SIG-M5 treated with dmso at 0.1 percent for 504 hours (cell line): ENCODE measurements at regions not wholly inside any gene's neighbourhood (a gene's known extent, or its start where the extent isn't known, plus 50 kb on each side); places are given as distances from the start of the nearest gene placed in this dataset.
"Not testable (repeated sequence)": the region's sequence is repeated elsewhere in the genome, so short reads cannot be mapped to it uniquely, and the experiment has no call there.

Source experiments
- DNase-seq: peaks from one replicate; lab custom pipeline; 2025; ENCODE audit not compliant: unreplicated experiment; lab: John Stamatoyannopoulos, UW

DNA sequence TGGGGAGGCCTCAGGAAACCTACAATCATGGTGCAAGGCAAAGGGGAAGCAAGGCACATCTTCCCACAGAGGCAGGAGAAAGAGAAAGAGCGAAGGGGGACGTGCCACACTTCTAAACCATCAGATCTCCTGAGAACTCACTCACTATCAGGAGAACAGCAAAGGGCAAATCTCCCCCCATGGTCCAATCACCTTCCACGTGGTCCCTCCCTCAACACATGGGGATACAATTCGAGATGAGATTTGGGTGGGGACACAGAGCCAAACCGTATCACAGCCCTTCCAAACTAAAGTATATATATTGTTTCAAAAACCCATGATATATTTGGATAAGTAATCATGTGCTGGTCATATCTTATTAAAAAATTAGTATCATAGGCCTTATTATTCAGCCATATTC, 437.6 kb downstream of the KCNJ18 start:
- not testable (repeated sequence) for DNase-seq

DNA sequence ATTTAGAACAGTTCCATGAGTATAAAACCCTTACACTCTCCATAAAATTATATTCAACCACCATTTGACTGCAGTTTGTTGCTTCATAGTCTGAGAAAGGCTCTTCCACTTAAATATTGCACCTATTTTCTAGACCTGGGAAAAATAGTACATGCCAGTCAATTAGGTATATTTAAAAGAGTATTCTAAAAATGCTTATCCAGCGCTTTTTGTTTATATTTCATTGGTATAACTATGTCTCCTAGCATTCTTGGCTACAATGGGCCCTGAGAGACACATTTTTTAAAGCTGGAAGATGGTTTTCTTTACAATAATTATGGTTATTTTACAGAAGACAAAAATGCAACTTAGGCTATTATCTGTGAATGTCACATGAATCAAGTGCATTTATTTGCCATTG, 439.4 kb downstream of the KCNJ18 start:
- DNase-seq, result no peak

DNA sequence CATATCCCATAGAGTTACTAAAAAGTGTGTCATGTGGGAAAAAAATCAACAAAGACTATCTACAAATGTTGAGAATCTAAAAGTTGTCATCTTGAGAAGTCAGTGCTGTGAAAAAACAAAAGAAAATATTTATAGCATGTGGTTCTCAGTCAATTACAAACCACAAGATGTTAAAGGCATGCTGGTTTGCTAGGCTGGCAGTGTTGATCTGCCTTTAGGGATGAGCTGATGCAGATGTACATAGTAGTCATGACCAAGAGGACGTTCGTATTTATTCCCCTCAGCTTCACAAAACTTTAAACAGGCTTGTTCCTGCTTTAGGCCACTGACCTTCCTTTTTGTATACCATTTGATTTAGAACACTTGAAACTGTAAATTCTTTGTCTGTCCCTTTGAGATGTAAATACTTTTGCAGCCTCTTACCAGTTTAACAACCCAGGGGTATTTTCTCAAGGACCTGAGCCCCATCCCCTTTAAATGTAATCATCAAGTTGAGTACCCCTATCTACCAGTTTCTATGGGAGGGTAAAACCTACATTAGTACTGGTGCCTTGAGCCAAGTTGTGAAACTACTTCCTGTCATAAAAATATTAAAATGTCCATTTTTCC, 446.6 kb downstream of the KCNJ18 start:
- no peak for DNase-seq

DNA sequence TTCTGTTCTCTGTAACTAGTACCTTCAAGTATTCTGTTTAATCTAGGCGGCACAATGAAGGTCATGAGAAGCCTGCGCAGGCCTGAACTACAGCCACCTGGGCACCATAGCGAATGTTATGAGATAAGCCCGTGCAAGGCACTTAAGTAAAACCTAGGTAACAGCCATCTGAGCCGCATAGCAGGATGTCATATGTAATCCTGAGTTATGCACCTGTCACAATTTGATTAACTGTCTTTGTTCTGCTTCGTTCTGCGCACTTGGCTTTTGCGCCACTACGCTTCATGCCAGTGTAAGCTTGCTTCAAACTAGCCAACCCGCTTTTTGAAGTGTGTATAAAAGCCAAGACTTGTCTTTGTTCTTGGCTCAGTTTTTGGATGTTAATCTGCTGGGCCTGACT, 449.8 kb downstream of the KCNJ18 start:
- no peak for DNase-seq

DNA sequence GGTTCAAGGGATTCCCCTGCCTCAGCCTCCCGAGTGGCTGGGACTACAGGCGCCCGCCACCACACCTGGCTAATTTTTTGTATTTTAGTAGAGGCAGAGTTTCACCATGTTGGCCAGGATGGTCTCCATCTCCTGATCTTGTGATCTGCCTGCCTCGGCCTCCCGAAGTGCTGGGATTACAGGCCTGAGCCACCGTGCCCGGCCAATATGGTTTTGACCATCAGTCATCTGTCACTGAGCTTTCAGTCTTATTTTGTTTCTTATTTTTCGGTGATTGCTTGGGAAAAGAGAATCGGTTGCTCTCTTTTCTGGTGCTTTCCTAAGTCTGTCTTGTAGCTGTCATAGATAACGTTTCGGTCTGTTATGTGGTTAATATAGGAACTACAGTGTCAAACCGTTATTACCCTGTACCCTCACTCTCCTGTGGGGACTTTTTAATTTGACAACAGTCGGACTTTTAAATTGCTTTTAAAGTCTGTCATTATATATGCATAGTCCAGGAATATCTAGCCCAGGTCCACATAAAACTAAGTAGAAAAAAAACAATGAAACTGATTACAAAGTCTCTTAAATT, 453.4 kb downstream of the KCNJ18 start:
- no peak for DNase-seq

DNA sequence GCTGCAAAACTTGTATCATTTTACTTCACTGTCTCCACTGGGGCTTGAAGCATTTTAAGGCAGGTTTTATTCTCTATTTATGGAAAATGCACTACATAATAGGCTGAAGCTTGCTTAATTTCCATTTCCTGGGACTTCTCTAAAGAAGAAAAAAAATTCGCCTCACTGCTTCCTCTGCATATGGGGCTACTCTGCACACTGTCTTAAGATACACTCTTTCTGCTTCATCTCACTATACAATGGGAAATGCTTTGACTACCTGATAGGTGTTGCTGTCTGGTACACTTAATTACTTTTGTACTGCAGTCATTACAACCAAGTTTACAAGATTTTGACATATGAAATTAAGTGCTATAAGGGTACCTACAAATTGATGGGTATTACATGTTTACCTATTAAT, 466.0 kb downstream of the KCNJ18 start:
- DNase-seq, result no peak

DNA sequence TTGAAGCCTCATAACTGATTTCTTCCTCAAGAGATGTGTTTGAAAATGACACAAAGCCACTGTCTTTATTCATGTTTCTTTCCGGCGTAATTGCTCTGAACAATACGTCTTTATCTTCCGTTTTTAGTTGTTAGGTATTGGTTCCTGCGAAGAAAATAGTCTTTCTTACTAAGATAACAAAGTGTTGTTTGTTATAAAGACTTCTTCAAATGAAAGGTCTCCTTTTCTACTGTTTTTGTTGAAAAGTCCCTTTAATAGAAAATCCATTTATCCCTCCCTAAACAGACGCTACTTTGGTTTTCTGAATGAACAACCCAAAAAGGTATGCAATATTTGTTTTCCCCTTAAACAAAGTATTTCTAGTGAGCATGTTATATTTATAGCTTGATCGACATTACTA, 469.1 kb downstream of the KCNJ18 start:
- no peak for DNase-seq

DNA sequence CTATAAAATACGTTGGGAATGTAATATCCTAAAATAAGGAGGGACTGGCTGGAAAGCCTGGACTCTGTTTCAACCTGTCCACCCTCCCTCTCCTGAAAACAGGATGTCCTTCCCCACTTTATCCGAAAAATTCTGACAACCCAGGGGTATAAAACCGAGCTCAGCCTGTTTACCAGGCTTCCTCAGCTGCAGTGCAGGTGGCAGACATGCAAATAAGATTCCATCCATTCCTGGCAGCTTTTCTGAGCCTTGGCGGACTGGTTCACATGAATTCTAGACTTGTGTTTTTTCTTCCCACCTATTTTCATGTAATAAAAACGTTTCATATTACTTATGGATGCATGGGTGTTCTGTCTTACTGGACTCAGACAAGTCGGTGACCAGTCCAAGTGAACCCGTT, 479.3 kb downstream of the KCNJ18 start:
- DNase-seq, result no peak

DNA sequence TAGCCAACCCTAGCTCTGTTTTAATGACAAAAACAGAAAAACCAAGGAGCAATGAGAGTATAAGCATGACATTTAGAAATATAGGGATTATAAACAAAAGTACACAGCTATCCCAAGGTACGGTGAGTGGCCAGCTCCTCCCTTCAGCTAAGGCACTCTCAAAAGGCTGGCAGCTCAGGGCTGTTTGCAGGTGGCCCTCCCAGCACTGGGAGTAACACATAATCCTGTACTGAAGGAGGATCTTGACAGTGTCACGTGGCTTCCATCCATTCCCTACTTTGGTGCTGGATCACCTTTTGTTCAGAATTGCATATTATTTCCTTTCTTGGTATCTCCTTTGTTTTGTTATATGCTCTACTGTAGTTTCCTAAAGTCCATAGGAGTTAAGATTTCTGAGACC, 500.8 kb downstream of the KCNJ18 start:
- no peak for DNase-seq

DNA sequence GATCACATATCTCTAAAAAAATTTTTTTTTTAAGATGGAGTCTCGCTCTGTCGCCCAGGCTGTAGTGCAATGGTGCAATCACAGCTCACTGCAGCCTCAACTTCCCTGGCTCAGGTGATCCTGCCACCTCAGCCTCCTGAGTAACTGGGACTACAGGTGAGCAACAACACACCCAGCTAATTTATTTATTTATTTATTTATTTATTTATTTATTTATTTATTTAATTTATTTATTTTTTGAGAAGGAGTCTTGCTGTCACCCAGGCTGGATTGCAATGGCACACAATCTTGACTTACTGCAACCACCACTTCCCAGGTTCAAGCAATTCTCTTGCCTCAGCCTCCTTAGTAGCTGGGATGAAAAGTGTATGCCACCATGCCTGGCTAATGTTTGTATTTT, 507.9 kb downstream of the KCNJ18 start:
- DNase-seq, result not testable (repeated sequence)

DNA sequence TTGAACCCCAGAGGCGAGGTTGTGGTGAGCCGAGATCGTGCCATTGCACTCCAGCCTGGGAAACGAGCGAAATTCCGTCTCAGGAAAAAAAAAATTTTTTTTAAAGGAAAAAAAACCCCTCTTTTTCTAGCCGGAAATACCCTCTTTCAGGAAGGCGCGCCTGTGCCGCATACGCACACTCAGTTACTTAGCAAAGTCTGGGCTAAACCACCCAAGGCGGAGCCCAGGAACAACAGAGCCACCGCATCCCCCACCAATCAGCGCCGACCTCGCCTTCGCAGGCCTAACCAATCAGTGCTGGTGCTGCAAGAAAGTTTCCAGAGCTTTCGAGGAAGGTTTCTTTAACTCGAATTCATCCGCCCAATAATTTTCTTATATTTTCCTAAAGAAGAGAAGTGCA, 510.4 kb downstream of the KCNJ18 start:
- no peak for DNase-seq

DNA sequence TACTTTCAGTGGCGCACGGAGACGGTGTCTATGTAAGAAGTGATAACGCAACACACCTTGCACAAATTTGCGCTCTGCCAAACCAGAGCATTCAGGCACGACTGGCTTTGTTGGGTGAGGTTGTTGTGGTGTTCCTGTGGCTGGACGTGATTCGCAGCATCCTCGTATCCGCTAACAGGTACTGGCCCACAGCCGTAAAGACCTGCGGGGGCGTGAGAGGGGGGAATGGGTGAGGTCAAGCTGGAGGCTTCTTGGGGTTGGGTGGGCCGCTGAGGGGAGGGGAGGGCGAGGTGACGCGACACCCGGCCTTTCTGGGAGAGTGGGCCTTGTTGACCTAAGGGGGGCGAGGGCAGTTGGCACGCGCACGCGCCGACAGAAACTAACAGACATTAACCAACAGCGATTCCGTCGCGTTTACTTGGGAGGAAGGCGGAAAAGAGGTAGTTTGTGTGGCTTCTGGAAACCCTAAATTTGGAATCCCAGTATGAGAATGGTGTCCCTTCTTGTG, 510.9 kb downstream of the KCNJ18 start:
- DNase-seq, result no peak

DNA sequence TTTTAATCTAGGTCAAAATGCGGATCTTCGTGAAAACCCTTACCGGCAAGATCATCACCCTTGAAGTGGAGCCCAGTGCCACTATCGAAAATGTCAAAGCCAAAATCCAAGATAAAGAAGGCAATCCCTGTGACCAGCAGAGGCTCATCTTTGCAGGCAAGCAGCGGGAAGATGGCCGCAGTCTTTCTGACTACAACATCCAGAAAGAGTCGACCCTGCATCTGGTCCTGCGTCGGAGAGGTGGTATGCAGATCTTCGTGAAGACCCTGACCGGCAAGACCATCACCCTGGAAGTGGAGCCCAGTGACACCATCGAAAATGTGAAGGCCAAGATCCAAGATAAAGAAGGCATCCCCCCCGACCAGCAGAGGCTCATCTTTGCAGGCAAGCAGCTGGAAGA, 511.8 kb downstream of the KCNJ18 start:
- not testable (repeated sequence) for DNase-seq

DNA sequence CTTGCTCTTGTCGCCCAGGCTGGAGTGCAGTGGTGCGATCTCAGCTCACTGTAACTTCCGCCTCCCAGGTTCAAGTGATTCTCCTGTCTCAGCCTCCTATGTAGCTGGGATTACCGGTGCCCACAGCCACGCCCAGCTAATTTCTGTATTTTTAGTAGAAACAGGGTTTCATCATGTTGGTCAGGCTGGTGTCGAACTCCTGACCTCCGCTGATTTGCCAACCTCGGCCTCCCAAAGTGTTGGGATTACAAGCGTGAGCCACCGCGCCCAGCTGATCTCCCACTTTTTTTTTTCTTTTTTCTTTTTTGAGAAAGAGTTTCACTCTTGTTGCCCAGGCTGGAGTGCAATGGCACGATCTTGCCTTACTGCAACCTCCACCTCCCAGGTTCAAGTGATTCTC, 517.9 kb downstream of the KCNJ18 start:
- not testable (repeated sequence) for DNase-seq

DNA sequence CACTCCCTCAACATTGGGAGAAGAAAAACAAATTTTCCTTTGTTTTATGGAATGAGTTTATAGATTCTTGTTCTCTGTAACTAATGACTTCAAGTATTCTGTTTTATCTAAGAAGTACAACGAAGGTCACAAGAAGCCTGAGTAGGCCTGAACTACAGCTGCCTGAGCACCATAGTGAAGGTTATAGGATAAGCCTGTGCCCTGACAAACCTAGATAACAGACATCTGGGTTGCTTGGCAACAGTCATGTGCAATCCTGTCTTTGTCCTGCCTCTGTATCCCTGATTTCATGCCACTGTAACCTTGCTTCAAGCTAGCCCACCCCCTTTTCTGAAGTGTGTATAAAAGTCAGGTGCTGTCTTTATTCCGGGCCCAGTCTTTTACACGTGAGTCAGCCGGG, 520.8 kb downstream of the KCNJ18 start:
- DNase-seq, result not testable (repeated sequence)

DNA sequence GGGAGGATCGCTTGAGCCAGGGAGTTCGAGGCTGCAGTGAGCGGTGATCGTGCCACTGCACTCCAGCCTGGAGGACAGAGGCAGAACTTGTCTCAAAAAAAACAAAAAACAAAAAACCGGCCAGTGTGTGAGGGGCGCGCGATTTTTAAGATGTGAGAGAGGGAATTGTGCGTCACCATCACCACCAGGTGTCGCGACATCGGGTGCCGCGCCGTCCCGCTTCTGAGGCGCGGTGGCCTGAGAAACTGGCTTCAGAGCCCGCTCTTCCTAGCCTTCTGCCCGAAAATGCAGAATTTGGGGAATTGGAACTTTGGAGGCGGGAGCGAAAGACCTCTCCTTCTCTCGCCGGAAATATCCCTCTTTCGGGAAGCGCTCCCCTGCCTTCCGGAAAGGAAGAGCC, 524.8 kb downstream of the KCNJ18 start:
- no peak for DNase-seq

DNA sequence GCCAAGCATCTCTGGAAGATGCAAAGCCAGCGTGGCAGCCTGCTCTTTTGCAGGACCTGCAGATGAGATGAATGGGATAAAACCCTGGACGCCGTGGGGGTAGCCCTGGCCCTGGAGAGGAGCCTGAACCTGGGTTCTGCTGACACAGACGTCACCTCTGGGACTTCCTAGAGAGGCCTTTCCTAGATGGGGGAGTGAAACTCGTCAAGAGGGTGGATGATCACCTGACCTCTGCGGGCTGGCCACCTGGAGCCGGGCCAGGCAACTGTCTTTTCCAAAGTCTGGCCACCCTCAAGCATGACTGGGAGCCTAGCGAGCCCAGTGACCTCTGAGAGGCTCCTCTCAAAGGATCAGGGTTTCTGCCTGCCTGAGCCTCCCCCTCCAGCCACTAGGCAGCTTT, 529.0 kb downstream of the KCNJ18 start:
- no peak for DNase-seq

DNA sequence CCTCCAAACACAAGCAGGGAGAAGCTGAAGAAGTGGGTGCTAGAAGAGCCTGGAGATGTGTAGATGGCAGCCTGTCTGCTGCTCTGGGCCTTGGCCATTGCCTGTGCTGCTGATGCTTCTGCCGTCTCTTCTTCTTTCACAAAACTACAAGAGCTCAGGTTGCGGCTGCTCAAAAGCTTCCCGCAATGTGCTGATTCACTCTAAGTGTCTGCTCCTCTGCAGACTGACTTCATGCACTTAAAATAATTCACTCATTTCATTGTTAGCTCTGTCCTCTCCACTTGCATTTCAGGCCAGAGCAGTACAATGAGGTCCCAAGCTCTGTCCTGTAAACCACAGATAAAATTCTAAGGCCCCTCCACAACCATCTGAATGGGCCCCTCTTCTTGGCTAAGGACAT, 534.2 kb downstream of the KCNJ18 start:
- not testable (repeated sequence) for DNase-seq

DNA sequence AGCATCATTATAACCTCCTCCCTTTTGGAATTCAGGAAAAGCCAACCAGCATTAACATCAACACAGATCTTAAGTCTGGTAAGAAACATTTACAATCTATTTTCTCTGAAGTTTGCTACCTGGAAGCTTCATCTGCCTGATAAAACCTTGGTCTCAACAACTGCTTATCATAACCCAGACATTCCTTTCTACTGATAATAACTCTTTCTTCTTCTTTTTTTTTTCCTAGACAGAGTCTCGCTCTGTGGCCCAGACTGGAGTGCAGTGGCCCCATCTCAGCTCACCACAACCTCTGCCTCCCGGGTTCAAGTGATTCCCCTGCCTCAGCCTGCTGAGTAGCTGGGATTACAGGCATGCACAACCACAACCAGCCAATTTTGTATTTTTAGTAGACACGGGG, 534.6 kb downstream of the KCNJ18 start:
- not testable (repeated sequence) for DNase-seq

DNA sequence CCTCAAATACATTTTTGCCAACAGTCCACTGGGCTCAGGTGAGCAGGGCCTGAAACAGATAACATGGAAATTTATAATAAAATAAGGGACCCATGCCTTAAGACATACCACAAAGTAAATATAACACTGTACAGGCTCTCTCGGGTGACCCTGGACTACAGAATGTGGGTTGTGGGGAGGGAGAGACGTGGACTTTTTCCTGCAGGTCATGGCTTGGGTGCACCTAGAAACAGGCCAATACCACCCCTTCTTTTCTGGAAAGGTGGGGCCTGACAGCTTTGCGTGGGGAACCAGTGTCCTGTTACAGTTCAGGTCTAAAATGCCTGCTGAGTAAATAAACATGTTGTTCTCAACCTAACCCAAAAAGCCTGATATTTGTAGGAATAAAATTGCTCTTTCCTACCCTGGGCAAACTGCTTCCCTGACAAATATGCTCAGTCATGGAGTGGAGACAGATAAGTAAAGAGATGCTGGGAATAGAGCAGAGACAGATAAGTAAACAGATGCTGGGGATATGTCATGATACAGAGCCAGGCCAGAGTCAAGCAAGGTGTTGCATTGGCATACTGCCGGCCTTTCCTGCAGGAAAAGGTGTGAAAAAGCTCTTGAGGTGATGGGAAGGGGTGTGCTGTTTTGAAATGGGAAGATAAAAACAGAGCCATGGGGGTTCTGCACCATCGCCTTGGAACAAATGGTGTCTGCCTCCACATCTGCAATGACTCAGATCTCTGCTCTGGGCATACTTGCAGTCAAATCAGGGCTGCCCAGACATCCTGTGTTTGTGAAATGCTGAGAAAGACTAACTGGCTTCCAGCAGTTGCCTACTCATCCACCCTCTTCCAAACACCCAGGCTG, 535.6 kb downstream of the KCNJ18 start:
- not testable (repeated sequence) for DNase-seq

DNA sequence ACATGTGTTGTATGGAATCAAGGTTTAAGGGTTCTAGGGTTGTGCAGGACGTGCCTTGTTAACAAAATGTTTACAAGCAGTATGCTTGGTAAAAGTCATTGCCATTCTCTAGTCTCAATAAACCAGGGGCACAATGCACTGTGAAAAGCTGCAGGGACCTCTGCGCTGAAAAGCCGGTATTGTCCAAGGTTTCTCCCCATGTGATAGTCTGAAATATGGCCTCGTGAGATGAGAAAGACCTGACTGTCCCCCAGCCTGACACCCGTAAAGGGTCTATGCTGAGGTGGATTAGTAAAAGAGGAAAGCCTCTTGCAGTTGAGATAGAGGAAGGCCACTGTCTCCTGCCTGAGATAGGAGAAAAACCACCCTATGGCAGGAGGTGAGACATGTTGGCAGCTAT, 537.5 kb downstream of the KCNJ18 start:
- not testable (repeated sequence) for DNase-seq

DNA sequence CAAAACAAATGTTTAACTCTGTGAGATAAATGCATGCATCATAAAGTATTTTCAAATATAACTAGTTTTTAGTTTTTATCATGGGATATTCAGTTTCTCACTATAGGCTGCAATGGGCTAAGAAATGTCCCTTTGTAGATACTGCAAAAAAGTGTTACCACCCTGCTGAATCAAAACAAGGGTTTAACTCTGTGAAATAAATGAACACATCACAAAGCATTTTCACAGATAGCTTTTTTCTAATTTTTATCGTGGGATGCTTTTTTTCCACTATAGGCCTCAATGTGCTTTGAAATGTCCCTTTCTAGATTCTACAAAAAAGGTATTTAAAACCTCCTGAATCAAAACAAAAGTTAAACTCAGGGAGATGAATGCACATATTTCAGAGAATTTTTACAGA, 541.1 kb downstream of the KCNJ18 start:
- DNase-seq, result no peak
